Prostate gland (tissue), 2 donors: ENCODE measurements at regions not wholly inside any gene's neighbourhood (a gene's known extent, or its start where the extent isn't known, plus 50 kb on each side); places are given as distances from the start of the nearest gene placed in this dataset.

ENCODE experiments used
- DNase-seq: peaks from one replicate; pipeline ENCODE4 v3.0.0-alpha.2; 2019; ENCODE audit warnings: low spot score
- H3K27ac ChIP-seq, 2 donors: fragments of 200-600 bp; sonication (generic); 2 replicates each; pipeline ENCODE4 v1.5.1; 2017 to 2019
- H3K27me3 ChIP-seq: fragments of 200-600 bp; sonication (generic); replicated peaks from 2 replicates; pipeline ENCODE4 v1.5.1; 2019; ENCODE audit not compliant: insufficient read depth
- H3K36me3 ChIP-seq, 2 donors: fragments of 200-600 bp; sonication (generic); 1 replicate in 1 of 2; 2 replicates in 1 of 2; pipeline versions ENCODE4 v1.5.1 to v1.8.1; 2017 to 2019
- H3K4me1 ChIP-seq: fragments of 200-600 bp; sonication (generic); replicated peaks from 2 replicates; pipeline ENCODE4 v1.5.1; 2019
- H3K4me3 ChIP-seq, 2 donors: fragments of 200-600 bp; sonication (generic); 2 replicates each; pipeline ENCODE4 v1.5.1; 2017 to 2019
- H3K9me3 ChIP-seq: fragments of 200-600 bp; sonication (generic); 2 replicates; pipeline ENCODE4 v1.5.1; 2017
- CTCF ChIP-seq, 4 experiments: fragments of 200-600 bp in 2 of 4; fragments of 450-650 bp in 2 of 4; sonication (generic) in 2 of 4; IDR thresholded peaks; 1 replicate in 3 of 4; 2 replicates in 1 of 4; pipeline ENCODE4 v1.5.1; 2016 to 2019; ENCODE audit warnings: antibody characterized with exemption in 4 of 4, mild to moderate bottlenecking in 2 of 4, moderate library complexity in 2 of 4
- POLR2A ChIP-seq: fragments of 450-650 bp; IDR thresholded peaks from one replicate; pipeline ENCODE4 v1.6.1; 2016; ENCODE audit warnings: antibody characterized with exemption, mild to moderate bottlenecking
- POLR2AphosphoS5 ChIP-seq: sonication (generic); formaldehyde crosslinking; IDR thresholded peaks from one replicate; pipeline ENCODE4 v1.6.1; 2017; ENCODE audit warnings: antibody characterized with exemption
- WGBS: methylation state at CpG from one replicate; pipeline ENCODE4 v1.1.5; 2018; 5-methylcytosine and 5-hydroxymethylcytosine counted together
- intact Hi-C: fragments of 100-400 bp; cut with DNase I; formaldehyde crosslinking; loops from one replicate; pipeline ENCODE4 v1.14.2; 2022

GRCh38 chr4:4782969-4783368 is 76.5 kb upstream of the MSX1 start:
- DNase-seq, result no peak
- no peaks in the 10 kb centered on the region for H3K36me3 ChIP-seq
- H3K4me3 ChIP-seq, result no peak overlapping the region
- no peaks in the 10 kb centered on the region for H3K27me3 ChIP-seq
- H3K9me3 ChIP-seq, result no peaks in the 10 kb centered on the region
- 84% methylated on average over 8 of the region's 8 CpGs for WGBS
- TF ChIP-seq CTCF (IDR thresholded peaks at IDR 0.05) (no peak), POLR2AphosphoS5 (no peak), POLR2A (no peak)
- intact Hi-C loops, result no loop called here
- H3K27ac ChIP-seq, result no peak overlapping the region
- no peaks in the 10 kb centered on the region for H3K4me1 ChIP-seq

GRCh38 chr4:4781936-4782707 is 77.3 kb upstream of the MSX1 start:
- no peaks in the 10 kb centered on the region for H3K9me3 ChIP-seq
- no peak for TF ChIP-seq POLR2AphosphoS5
- TF ChIP-seq POLR2A, result no peak
- H3K4me1 ChIP-seq, result no peaks in the 10 kb centered on the region
- intact Hi-C loops, result no loop called here
- WGBS, result 52% methylated on average over 14 of the region's 14 CpGs
- H3K27ac ChIP-seq, result no peak overlapping the region
- H3K27me3 ChIP-seq, result no peaks in the 10 kb centered on the region
- DNase-seq, result no peak
- no peak overlapping the region for H3K4me3 ChIP-seq
- no peaks in the 10 kb centered on the region for H3K36me3 ChIP-seq

GRCh38 chr4:4780729-4781244 is 78.7 kb upstream of the MSX1 start:
- H3K27me3 ChIP-seq, result no peaks in the 10 kb centered on the region
- H3K4me1 ChIP-seq, result no peaks in the 10 kb centered on the region
- DNase-seq, result no peak
- whole genome bisulfite sequencing, result 90% methylated on average over 6 of the region's 6 CpGs
- intact Hi-C loops, result no loop called here
- H3K4me3 ChIP-seq, result no peak overlapping the region
- TF ChIP-seq POLR2AphosphoS5 (no peak), POLR2A (no peak), CTCF (IDR thresholded peaks at IDR 0.05) (no peak)
- H3K27ac ChIP-seq, result no peak overlapping the region
- no peaks in the 10 kb centered on the region for H3K36me3 ChIP-seq
- no peaks in the 10 kb centered on the region for H3K9me3 ChIP-seq

GRCh38 chr4:4779486-4779885 is 80.0 kb upstream of the MSX1 start:
- TF ChIP-seq CTCF (IDR thresholded peaks at IDR 0.05) (no peak), POLR2AphosphoS5 (no peak), POLR2A (no peak)
- Histone ChIP-seq H3K27me3 (no peaks in the 10 kb centered on the region), H3K4me3 (no peak overlapping the region), H3K36me3 (no peaks in the 10 kb centered on the region), H3K9me3 (no peaks in the 10 kb centered on the region), H3K27ac (no peak overlapping the region), H3K4me1 (no peaks in the 10 kb centered on the region)
- 84% methylated on average over 8 of the region's 8 CpGs for WGBS
- intact Hi-C loops, result no loop called here
- no peak for DNase-seq

GRCh38 chr4:4779054-4779453 is 80.4 kb upstream of the MSX1 start:
- DNase-seq, result no peak
- intact Hi-C loops, result no loop called here
- no peak overlapping the region for H3K27ac ChIP-seq
- WGBS, result 89% methylated on average over 2 of the region's 2 CpGs
- H3K9me3 ChIP-seq, result no peaks in the 10 kb centered on the region
- TF ChIP-seq POLR2A (no peak), CTCF (IDR thresholded peaks at IDR 0.05) (no peak), POLR2AphosphoS5 (no peak)
- no peak overlapping the region for H3K4me3 ChIP-seq
- no peaks in the 10 kb centered on the region for H3K4me1 ChIP-seq
- H3K27me3 ChIP-seq, result no peaks in the 10 kb centered on the region
- H3K36me3 ChIP-seq, result no peaks in the 10 kb centered on the region
